ENCODE measurements at regions not wholly inside any gene's neighbourhood (a gene's known extent, or its start where the extent isn't known, plus 50 kb on each side); places are given as distances from the start of the nearest gene placed in this dataset.

DNA sequence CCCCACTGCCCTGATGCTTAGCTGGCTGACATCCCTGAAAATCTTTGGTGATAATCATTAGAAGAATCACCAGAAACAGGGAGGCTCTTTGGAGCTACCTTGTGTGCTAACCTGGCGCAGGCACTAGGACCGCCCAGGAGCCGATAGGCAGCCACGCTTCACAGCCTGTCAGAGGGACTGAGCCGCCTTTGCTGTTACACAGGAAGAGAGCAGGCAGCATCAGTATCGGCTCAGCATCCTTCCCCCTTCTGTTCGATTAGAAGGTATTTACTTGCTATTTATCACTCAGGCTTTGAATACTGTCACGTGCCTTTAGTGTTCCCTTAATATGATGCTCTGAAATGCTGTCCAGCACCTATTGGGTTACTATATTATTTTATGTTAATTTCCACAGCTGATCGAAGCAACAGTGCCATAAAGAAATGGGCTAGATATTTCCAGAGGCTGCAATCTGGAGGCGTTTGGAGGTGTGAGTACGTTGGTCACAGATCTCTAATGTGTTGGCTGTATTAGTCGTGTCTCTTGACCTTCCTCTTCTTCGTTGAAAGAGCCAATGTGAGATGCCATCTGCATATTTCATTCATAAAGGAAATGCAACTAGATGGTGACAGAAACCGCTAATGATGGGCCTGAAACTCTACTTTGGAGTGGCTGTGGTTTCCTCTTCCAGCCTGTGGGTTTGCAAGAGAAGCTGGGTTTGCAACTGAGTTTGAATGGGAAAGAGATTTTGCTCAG, 110.4 kb upstream of the RAB27B start:
- FAIRE-seq: no peak

DNA sequence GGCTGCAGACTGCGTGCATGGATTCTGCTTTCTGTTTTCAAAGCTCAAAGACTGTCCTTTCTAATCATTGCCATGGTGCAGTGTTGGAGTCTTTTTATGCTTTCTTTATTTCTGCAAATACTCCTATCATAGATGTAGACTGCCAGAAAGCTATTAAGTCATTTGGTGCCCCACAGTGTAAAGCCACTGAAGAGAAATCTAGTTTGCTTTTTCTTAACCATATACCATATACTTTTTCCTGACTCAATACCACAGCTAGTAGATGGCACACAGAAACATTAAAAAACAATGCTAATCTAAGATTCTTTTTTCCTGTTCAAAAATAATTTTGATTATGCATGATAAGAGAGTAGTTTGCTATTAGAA, 109.9 kb upstream of the RAB27B start:
- FAIRE-seq: no peak

DNA sequence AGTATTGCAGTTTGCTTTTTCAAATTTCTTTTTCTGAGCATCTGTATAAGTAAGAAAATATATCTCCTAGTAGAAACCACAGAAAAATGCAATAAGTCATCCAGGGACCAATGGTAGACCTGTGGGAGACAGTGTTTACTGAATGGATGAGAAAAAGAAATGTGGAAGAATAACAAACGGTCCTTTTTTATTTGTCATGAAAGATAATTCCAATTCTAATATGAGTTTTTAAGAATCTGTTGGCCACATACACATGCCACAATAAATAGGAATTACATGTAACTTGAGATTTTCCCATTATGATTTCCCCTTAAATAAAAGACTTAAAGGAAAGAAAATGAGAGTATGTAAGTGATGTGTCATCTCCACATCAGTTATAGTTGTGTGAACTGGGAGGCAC, 107.7 kb upstream of the RAB27B start:
- no peak for FAIRE-seq

DNA sequence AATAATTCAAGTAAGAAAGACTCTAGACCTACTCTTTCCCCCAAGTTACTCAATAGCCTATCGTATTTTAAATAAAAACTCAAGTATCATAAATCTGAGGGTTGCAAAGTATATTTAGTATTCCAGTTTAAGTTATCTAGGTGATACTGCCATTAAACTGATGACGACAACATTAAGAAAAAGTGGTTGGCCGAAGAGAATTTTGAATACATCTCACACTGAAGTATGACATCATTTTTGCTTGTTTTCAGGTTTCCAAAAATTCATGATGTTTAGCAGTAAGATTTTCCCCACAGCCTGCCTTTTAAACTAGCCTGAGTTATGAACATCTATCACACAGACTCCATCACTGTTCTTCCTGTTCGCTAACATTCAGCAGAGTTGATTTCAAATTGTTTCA, 102.1 kb upstream of the RAB27B start:
- FAIRE-seq: no peak

DNA sequence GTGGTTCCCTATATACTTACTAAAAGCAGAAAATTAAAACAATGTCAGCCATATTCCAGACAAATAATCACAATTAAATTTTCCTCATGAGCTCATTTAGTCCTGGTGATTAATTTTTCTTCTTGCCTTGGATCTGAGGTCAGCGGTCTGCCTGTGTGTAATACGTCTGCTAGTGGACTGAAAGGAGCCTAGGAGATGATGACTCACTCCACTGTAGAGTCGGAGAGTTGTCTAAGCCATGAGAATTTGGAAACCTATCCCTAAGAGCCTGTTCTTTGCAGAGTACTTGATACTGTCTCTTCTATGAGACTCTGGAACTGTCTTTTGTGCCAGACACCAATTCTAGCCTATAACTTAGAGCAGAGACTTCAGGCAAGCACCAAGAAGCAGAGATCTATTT, 94.2 kb upstream of the RAB27B start:
- FAIRE-seq: no peak

DNA sequence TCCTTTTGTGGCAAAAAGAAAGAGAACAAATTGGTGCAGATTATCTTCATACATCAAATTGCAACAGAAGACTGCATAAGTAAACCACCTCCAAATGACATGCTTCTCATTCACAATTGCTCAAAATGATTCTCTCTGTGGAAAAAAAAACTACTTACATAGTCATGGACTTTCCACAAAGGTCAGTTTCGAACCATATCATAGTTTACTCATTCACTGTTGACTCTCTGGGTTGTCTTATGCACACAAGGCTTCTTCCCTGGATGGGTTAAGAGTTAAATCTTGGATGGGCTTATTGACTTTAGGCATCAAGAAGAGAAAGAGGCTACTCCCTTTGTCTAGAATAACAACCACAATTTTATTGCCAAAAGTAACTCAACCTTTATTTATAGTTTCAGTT, 91.3 kb upstream of the RAB27B start:
- FAIRE-seq: no peak

DNA sequence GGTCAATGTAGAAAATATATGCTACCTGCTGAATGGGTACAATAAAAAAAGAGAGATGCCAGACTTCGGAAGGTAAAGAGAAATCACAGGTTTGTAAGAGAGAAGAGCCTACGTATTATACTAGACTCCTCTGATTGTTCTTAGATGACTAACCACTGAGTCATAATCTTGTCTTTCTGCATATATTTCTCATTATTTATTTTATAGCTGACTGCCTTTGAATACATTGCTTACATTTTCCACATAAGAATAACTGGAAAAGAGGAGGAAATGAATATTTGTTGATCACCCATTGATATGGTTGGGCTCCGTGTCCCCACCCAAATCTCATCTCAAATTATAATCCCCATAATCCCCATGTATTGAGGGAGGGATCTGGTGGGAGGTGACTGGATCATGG, 90.3 kb upstream of the RAB27B start:
- no peak for FAIRE-seq

DNA sequence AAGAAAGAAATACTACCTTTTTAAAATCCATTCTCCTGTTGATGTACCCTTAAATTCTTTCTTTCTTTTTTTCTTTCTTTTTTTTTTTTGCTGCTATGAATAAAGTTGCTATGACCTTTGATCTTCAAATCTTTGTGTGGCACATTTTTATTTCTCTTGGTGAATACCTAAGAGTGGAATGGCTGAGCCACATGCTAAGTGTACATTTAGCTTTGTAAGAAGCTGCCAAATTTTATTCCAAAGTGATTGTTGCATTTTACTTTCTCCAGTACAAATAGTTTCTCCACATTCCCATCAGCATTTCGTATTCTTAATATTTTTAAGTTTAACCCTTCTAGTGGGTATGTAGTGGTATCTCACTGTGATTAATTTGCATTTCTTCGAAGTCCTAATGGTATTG, 88.8 kb upstream of the RAB27B start:
- no peak for FAIRE-seq

DNA sequence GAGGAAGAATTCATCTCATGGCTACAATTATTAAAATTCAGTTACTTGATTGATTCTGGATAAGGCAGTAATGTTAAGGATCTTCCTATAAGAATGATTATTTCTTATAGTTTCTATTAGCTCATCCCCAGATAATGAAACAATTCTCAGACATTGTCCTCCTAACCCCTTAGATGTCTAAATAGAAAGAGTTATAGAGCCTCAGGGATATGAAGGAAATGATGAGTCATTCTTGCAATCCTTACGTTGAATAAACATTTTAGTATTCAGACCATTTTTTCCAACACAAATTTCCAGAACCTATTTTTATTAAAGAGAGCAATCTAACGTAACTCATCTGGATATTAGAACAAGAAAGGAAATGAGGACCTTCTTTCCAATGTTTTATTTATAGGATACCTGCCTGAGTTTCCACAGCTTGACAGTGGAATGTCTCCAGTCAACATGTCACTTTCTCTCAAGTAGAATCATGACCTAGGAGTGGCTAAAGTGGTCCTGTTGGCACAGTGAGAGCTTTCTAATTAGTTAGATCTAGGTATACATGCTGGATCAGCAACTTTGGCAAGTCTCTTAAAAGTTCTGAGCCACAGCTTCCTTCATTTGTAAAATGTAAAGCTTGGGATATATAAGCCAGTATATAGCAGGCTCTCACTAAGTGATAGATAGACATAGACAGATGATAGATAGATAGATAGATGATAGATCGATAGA, 88.0 kb upstream of the RAB27B start:
- no peak for FAIRE-seq

DNA sequence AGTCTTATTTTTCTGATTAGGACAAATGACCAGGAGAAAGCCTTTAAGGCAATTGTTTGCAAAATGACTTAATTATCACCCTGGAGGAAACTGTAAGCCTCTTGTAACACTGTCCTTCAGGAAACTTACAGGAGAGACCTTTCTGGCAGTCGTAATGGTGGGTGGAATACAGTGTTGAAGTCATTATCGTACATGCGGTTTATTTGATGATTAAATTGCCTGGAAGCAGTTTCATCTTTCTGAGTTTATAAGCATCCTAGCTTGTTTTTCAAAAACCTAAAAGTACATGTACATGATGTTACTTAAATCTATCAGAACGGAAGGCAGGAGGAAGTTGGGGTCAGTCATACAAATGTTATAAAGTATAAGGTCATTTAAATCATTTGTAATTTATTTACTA, 86.2 kb upstream of the RAB27B start:
- no peak for FAIRE-seq

DNA sequence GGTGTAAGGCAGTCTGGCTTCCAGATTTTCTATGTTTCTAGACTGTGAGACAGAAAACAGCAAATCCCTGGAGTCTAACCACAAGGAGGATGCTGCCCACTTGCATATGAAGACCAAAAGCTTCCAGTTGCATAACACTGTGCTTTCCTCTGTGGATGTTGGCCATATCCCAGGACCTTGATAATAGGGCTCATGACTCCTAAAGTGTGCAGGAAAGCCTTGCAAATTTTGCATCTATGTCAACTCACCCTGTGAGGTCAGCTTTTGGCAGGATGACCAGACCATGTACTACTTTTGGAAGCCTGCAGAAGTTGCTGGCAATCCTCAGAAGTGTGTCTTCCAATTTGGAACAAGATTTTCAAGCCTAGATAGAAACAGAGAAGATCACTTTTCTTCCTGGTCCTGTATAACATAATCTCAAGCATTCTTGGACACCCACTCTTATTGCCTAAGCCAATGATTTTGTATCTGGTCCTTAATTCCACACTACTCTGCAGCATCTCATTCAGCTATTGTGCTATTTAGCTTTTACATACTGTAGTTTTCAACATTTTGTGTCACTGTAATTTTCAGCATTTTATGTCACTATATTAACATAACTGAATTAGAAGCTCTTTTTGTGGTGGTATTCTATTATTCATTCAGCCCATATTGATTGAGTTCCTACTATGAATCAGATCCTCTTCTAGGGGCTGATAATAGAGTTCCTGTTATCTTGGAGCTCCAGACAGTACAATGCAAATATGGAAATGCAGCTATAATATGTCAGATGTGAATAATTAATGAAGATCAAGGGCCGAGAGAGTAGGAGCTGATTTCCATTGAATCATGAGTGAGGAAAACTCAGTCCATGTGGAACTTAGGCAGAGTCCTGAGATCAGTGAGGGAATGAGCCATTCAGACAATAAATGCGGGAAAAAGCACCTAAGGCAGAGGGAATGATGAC, 85.3 kb upstream of the RAB27B start:
- FAIRE-seq: no peak

DNA sequence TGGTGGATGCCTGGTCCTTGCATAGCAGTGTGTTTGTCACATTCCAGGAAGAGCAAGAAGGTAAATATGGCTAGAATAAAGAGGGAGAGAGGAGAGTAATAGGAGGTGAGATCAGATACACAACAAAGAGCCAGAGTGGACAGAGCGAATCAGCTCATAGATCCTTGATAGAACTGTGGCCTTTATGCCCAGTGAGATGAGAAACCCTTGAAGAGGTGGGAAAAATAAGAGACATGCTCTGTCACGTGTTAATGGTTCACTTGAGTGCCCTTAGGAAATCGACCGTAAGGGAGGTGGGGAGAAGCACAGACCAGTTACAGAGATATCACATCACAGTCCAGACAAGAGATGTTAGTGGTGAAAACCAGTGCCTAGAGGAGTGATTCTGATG, 84.7 kb upstream of the RAB27B start:
- no peak for FAIRE-seq

DNA sequence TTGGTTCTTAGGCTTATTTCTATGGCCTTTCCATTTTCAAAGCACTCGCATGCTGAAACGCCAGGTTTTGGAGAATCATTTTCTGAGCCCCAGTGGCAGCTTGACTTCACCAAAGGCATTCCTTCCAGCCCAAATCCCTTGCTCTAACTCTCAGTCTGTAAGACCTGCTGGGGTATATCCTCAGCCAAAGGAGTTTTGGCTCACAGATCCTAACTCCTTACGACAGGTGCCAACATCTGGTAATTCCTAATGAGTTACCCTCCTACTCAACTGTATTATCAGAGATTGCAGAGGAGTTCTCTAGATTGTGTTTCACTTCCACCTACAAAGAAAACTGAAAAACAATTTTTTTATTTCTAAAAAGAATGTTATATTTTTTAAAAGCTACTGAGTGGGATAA, 79.0 kb upstream of the RAB27B start:
- FAIRE-seq: no peak

DNA sequence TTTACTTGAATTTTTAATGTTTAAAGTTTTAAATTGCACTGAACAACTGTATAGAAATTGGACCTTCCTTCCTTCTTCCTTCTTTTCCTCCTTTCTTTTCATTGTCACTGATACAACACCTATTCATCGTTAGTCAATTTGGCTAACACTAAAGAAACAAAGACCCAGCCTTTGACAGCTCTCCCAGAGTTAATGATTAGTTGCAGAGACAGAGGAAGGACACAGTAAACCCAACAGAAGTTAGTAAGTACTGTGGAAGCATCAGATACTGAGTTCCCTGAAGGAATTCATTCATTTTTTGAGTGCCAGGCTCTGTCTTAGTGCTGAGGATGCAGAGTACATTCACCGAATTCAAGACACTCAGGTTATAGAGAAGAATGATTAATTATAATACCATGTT, 77.9 kb upstream of the RAB27B start:
- no peak for FAIRE-seq

DNA sequence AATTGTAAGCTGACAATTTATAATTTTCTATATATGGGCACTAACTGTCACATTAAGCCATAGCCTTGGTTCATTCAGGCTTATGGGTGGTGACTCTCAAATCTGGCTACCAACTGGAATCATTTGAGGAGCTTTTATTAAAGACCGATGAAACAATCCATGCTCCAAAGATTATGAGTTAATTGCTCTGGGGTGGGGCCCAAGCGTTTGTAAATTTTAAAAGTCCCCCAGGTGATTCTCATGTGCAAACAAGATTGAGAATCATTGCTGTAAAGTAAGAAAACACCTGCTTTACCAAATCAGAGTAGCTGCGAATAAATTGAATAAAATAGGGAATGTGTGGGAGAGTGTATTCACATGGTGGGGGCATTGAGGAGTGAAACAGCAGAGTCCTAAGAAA, 76.1 kb upstream of the RAB27B start:
- FAIRE-seq: no peak

DNA sequence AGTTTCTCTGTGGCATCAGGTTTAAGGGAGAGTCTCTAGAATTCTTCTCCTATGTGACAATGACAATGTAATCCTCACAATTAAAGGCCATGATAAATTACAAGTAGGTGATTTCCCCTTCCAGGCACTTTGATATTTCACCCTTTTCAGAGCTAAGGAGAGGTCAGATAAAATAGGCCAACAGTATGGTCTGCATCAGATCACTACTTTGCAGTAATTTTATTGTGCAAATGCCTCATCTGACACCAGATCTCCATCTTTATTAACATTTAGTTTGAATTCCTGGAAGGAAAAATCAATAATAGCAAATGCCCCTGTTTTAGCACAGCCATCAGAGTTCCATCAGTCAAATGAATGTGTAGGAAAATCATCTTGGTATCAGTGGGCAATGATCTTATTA, 72.8 kb upstream of the RAB27B start:
- no peak for FAIRE-seq

DNA sequence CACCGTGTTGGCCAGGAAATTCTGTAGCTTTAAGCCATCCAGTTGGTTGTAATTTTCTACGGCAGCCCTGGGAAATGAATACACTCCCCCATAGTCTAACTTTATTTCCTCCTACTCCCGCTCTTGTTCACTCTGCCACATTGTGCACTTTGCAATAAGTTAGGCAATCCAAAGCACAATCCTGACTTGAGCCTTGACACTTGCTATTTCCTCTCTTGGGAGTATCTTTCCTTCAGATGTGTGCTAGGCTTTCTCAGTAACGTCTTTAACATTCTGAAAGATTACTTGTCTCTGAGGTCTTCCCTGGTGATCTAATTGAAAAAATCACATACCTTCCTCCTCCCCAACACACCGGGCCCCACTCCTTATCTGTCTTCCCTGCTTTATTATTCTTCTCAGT, 65.9 kb upstream of the RAB27B start:
- FAIRE-seq: no peak

DNA sequence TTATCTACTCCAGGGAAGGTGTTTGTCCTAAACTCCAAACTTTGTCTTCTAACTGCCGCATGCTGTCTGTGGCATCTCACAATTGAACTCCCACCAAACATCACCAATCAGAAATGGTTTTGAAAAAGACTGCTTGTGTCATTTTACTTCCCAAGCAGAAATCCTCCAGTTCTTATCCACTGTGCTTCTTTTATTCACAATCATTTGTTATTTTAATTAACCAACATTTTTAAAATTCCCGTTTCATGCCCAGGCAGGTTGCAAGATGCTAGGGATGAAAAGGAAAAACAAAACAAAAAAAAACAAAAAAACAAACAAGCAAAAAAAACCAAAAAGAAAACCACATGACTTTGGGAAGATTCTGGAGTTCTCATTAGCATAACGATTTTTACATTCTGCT, 63.5 kb upstream of the RAB27B start:
- FAIRE-seq: no peak

DNA sequence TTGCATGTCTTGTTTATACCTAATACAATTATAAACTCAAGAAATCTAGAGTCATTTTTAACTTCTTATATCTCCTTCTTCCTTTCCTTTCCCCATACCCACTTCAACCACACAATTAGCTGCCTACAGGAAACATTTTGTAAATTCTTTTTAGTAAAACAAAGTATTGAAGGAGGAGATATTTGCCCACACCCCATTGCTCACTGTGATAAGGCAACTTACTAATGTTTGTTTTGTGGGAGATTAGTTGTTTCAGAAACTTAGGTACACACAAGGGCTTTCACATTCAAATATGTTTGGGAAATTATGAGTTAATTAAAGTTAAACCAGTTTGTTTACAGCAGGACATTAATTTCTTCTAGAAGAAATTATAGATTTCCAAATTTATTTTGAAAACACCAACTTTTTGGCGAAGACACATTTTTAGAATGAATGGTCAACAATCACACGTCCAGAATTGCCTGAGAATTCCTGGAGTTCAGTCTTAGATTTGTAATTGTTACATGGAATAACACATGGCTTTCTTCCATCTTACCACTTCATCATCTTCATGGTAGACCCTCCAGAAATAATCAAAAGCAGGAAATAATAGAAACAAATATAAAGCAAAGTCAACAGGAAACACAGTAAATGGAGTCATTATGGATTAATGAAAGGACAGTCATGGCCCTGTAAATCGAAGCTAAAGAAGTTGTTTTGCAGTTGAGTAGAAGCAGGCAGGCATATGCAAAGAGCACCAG, 62.5 kb upstream of the RAB27B start:
- no peak for FAIRE-seq

DNA sequence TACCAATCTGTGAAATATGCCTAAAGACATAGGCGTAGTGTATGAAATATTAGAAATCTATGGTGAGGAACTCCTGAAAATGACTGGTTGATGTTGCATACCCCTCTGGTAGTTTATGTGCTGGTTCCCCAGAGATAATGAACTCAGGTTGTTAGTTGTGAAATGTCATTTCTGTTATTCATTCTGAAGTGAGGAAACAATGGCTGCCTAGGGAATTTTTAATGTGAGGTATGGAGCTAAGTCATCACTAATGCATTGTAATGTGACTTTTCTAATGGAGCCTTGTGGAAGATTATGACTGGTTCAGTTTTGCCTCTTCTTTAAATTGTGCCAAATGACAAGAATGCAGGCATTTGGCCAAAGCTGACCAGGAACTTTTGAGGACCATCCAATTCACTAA, 61.6 kb upstream of the RAB27B start:
- FAIRE-seq: no peak

DNA sequence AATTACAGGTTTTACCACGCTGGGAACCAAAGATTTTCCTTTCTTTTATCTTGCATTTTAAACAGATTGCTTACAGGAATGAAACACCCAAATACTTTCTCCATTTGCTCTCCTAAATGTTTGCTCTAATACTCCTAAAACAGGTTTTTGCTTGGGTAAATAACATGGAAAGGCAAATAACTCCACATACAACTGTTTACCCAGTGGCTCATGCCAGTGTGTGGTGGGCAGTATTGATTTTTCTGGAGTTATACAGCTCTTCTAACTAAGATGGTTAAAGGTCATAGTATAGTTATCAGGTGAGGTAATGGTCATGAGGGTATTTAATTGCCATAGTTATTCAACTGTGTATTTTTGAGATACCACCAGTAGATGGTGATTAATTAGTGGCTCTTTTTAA, 61.2 kb upstream of the RAB27B start:
- FAIRE-seq: no peak

DNA sequence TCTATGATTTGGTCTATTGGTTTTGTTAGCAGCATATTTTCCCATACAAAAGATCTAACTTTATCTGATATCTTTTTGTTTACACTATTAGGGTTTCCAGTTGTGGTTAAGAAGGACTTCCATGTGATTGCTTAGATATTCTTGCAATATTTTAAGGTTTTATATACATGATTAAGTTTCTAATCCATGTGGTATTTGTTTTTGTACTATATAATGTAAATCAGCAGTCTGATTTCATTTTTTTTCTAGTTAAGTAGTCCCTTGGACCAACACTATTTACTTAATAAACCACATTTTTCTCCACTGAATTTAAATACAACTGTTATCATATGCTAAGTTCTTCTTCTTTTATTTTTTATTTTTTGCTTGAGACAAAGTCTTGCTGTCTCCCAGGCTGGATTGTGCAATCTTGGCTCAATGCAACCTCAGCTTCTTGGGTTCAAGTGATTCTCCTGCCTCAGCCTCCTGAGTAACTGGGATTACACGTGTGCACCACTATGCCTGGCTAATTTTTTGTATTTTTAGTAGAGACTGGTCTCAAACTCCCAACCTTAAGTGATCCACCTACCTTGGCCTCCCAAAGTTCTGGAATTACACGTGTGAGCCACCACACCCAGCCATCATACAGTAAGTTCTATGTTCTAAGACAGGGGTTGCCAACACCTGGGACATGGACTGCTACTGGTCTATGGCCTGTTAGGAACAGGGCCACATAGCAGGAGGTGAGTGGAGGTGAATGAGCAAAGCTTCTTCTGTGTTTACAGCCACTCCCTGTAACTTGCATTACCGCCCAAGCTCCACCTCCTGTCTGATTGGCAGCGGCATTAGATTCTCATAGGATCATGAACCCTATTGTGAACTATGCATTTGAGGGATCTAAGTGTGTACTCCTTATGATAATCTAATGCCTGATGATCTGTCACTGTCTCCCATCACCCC, 58.5 kb upstream of the RAB27B start:
- no peak for FAIRE-seq
